HEK293 (cell line): ENCODE measurements at regions not wholly inside any gene's neighbourhood (a gene's known extent, or its start where the extent isn't known, plus 50 kb on each side); places are given as distances from the start of the nearest gene placed in this dataset.
"Not testable (repeated sequence)": the region's sequence is repeated elsewhere in the genome, so short reads cannot be mapped to it uniquely, and the experiment has no call there.

ENCODE experiments used
- CTCF ChIA-PET: fragments of 350-600 bp; formaldehyde crosslinking; extraction: SDS; loops from one replicate; lab custom pipeline; 2021; ENCODE audit warnings: antibody characterized with exemption; lab: Yijun Ruan, JAX
- POLR2A ChIA-PET: fragments of 300-600 bp; formaldehyde crosslinking; extraction: SDS; loops from one replicate; lab custom pipeline; 2020; ENCODE audit warnings: antibody characterized with exemption, inconsistent platforms; lab: Yijun Ruan, JAX
- H3K27ac ChIP-seq: fragments of 200-500 bp; sonication (Bioruptor generic); 2 replicates; pipeline ENCODE4 v1.5.1; 2014; ENCODE audit warnings: low read depth, low read length, control low read depth, inconsistent platforms; ENCODE audit errors: extremely low read depth
- H3K36me3 ChIP-seq, 2 experiments: fragments of 200-500 bp in 1 of 2; sonication (Bioruptor generic) in 1 of 2; 1 replicate in 1 of 2; 2 replicates in 1 of 2; pipeline ENCODE4 v1.5.1; 2014 to 2017; ENCODE audit warnings: inconsistent platforms in 2 of 2, low read length in 2 of 2; ENCODE audit not compliant: control insufficient read depth in 2 of 2, insufficient read depth in 1 of 2
- H3K4me1 ChIP-seq: fragments of 200-500 bp; sonication (Bioruptor generic); 2 replicates; pipeline ENCODE4 v1.5.1; 2014; ENCODE audit warnings: mild to moderate bottlenecking, low read length, inconsistent platforms; ENCODE audit not compliant: control insufficient read depth, insufficient read depth
- H3K4me3 ChIP-seq: 2 replicates; pipeline ENCODE4 v1.5.1; 2011; ENCODE audit warnings: low read depth, mild to moderate bottlenecking, control low read depth, low read length, moderate library complexity
- H3K9me3 ChIP-seq: fragments of 200-500 bp; sonication (Bioruptor generic); 2 replicates; pipeline ENCODE4 v1.5.1; 2014; ENCODE audit warnings: low read depth, low read length, inconsistent platforms; ENCODE audit not compliant: control insufficient read depth, insufficient read depth
- KLF9 ChIP-seq: fragments of 450-650 bp; formaldehyde crosslinking; IDR thresholded peaks from 2 replicates; pipeline ENCODE4 v1.5.1; 2016; ENCODE audit warnings: missing biosample characterization, missing genetic modification characterization, low read depth
- ZNF140 ChIP-seq: fragments of 450-650 bp; formaldehyde crosslinking; IDR thresholded peaks from 2 replicates; pipeline ENCODE4 v1.5.1; 2016; ENCODE audit warnings: missing biosample characterization, missing genetic modification characterization
- ZNF148 ChIP-seq: fragments of 450-650 bp; formaldehyde crosslinking; IDR thresholded peaks from 2 replicates; pipeline ENCODE4 v1.5.0; 2017; ENCODE audit warnings: missing biosample characterization, missing genetic modification characterization, borderline replicate concordance
- ZNF16 ChIP-seq: fragments of 450-650 bp; formaldehyde crosslinking; IDR thresholded peaks from 2 replicates; pipeline ENCODE4 v1.5.1; 2016; ENCODE audit warnings: low read depth, missing biosample characterization, missing genetic modification characterization
- ZNF169 ChIP-seq: fragments of 450-650 bp; formaldehyde crosslinking; IDR thresholded peaks from 2 replicates; pipeline ENCODE4 v1.5.1; 2016; ENCODE audit warnings: missing biosample characterization, missing genetic modification characterization
- ZNF214 ChIP-seq: fragments of 450-650 bp; formaldehyde crosslinking; IDR thresholded peaks from 2 replicates; pipeline ENCODE4 v1.5.1; 2017; ENCODE audit warnings: missing biosample characterization, mild to moderate bottlenecking, missing genetic modification characterization, borderline replicate concordance
- ZNF23 ChIP-seq: fragments of 450-650 bp; formaldehyde crosslinking; IDR thresholded peaks from 2 replicates; pipeline ENCODE4 v1.5.1; 2016; ENCODE audit warnings: missing biosample characterization, missing genetic modification characterization, borderline replicate concordance
- ZNF274 ChIP-seq, 2 experiments: fragments of 200-500 bp in 1 of 2; fragments of 450-650 bp in 1 of 2; sonication (Bioruptor generic) in 1 of 2; formaldehyde crosslinking in 1 of 2; IDR thresholded peaks; 2 replicates each; pipeline versions ENCODE4 v1.5.1 to v1.6.1; 2014 to 2016; ENCODE audit warnings: borderline replicate concordance in 1 of 2, inconsistent platforms in 1 of 2, low read length in 1 of 2, missing biosample characterization in 1 of 2, missing genetic modification characterization in 1 of 2
- ZNF350 ChIP-seq: fragments of 450-650 bp; formaldehyde crosslinking; IDR thresholded peaks from 2 replicates; pipeline ENCODE4 v1.5.0; 2017; ENCODE audit warnings: missing biosample characterization, mild to moderate bottlenecking, missing genetic modification characterization
- ZNF354C ChIP-seq: fragments of 450-650 bp; formaldehyde crosslinking; IDR thresholded peaks from 2 replicates; pipeline ENCODE4 v1.5.1; 2016; ENCODE audit warnings: missing biosample characterization, missing genetic modification characterization, low read depth, borderline replicate concordance
- ZNF394 ChIP-seq: fragments of 450-650 bp; formaldehyde crosslinking; IDR thresholded peaks from 2 replicates; pipeline ENCODE4 v1.5.1; 2016; ENCODE audit warnings: missing biosample characterization, missing genetic modification characterization, mild to moderate bottlenecking, moderate library complexity, borderline replicate concordance
- ZNF426 ChIP-seq: fragments of 450-650 bp; formaldehyde crosslinking; IDR thresholded peaks from 2 replicates; pipeline ENCODE4 v1.5.1; 2017; ENCODE audit warnings: missing biosample characterization, missing genetic modification characterization, mild to moderate bottlenecking, inconsistent platforms, moderate library complexity
- ZNF501 ChIP-seq: fragments of 450-650 bp; formaldehyde crosslinking; IDR thresholded peaks from 2 replicates; pipeline ENCODE4 v1.5.1; 2016; ENCODE audit warnings: missing biosample characterization, missing genetic modification characterization
- ZNF610 ChIP-seq: fragments of 450-650 bp; formaldehyde crosslinking; IDR thresholded peaks from 2 replicates; pipeline ENCODE4 v1.5.1; 2016; ENCODE audit warnings: missing biosample characterization, missing genetic modification characterization, borderline replicate concordance
- ZNF658 ChIP-seq: fragments of 450-650 bp; formaldehyde crosslinking; IDR thresholded peaks from 2 replicates; pipeline ENCODE4; 2016; ENCODE audit warnings: missing biosample characterization, missing genetic modification characterization
- ZNF704 ChIP-seq: fragments of 450-650 bp; formaldehyde crosslinking; IDR thresholded peaks from 2 replicates; pipeline ENCODE4 v1.5.1; 2016; ENCODE audit warnings: missing biosample characterization, missing genetic modification characterization
- ZNF792 ChIP-seq: fragments of 450-650 bp; formaldehyde crosslinking; IDR thresholded peaks from 2 replicates; pipeline ENCODE4 v1.5.1; 2016; ENCODE audit warnings: missing biosample characterization, missing genetic modification characterization
- ZNF837 ChIP-seq: fragments of 450-650 bp; formaldehyde crosslinking; IDR thresholded peaks from 2 replicates; pipeline ENCODE4 v1.5.1; 2016; ENCODE audit warnings: missing biosample characterization, missing genetic modification characterization
- ZSCAN4 ChIP-seq: fragments of 450-650 bp; formaldehyde crosslinking; IDR thresholded peaks from 2 replicates; pipeline ENCODE4 v1.5.1; 2017; ENCODE audit warnings: missing biosample characterization, missing genetic modification characterization

- no peak for TF ChIP-seq KLF9
- no peak for TF ChIP-seq ZSCAN4 (tag by site-specific recombination)
- TF ChIP-seq, all 188 proteins: peak for 0
These were observed 189.3 kb upstream of the GPRIN3 start (continued) for GRCh38 chr4:89496851-89497250.

GRCh38 chr4:89493367-89493766 is 185.8 kb upstream of the GPRIN3 start:
- POLR2A ChIA-PET, result no interaction called here
- Histone ChIP-seq H3K4me3 (no peak overlapping the region), H3K36me3 (no peaks in the 10 kb centered on the region), H3K27ac (no peak overlapping the region), H3K9me3 (no peaks in the 10 kb centered on the region), H3K4me1 (no peaks in the 10 kb centered on the region)
- no peak for TF ChIP-seq ZNF501
- TF ChIP-seq ZNF148 (tag by site-specific recombination), result no peak
- no peak for TF ChIP-seq ZNF394 (tag by site-specific recombination)
- no peak for TF ChIP-seq ZNF16 (tag by site-specific recombination)
- TF ChIP-seq ZNF274 (IDR thresholded peaks at IDR 0.05; ENCODE audit: low read length), result no peak
- no peak for TF ChIP-seq ZNF274 (tag by site-specific recombination; IDR thresholded peaks at IDR 0.05; ENCODE audit: borderline replicate concordance)
- TF ChIP-seq ZNF214, result no peak
- TF ChIP-seq ZNF350, result no peak
- CTCF ChIA-PET, result no interaction called here

GRCh38 chr4:89492581-89493071 is 185.0 kb upstream of the GPRIN3 start:
- Histone ChIP-seq H3K9me3 (no peaks in the 10 kb centered on the region), H3K4me3 (no peak overlapping the region), H3K36me3 (no peaks in the 10 kb centered on the region), H3K4me1 (no peaks in the 10 kb centered on the region), H3K27ac (no peak overlapping the region)
- ChIA-PET POLR2A (no interaction called here), CTCF (interaction anchor here (0.5 to 0.6 kb wide), 2 partner anchors 224 to 237 kb away, joined by 3 read pairs; no protein-coding TSS in a partner anchor)
- TF ChIP-seq ZNF354C (tag by site-specific recombination), result no peak

- no peaks in the 10 kb centered on the region for H3K9me3 ChIP-seq
- H3K4me3 ChIP-seq, result no peak overlapping the region
- H3K36me3 ChIP-seq, result no peaks in the 10 kb centered on the region
- TF ChIP-seq ZNF837 (tag by site-specific recombination) (no peak), ZNF140 (tag by site-specific recombination) (no peak), ZNF169 (no peak), ZNF658 (tag by site-specific recombination) (no peak), ZNF792 (no peak), ZNF704 (tag by site-specific recombination) (no peak), ZNF426 (tag by site-specific recombination) (no peak), ZNF610 (tag by site-specific recombination) (no peak), ZNF23 (tag by site-specific recombination) (no peak)
- ChIA-PET POLR2A (no interaction called here), CTCF (no interaction called here)
- no peak overlapping the region for H3K27ac ChIP-seq
- no peaks in the 10 kb centered on the region for H3K4me1 ChIP-seq
These were observed 184.2 kb upstream of the GPRIN3 start for GRCh38 chr4:89491761-89492160.

GRCh38 chr4:89489921-89490431 is 182.4 kb upstream of the GPRIN3 start:
- CTCF ChIA-PET, H3K27ac ChIP-seq, H3K4me3 ChIP-seq, POLR2A ChIA-PET, H3K4me1 ChIP-seq, H3K9me3 ChIP-seq, H3K36me3 ChIP-seq: not testable (repeated sequence)
